AG09319 (cell line): ENCODE measurements at regions not wholly inside any gene's neighbourhood (a gene's known extent, or its start where the extent isn't known, plus 50 kb on each side); places are given as distances from the start of the nearest gene placed in this dataset.
A peak's percentile ranks its signal among the peaks of the same experiment; 100 is the strongest.

Source experiments
- DNase-seq: peaks from one replicate; pipeline ENCODE4 v3.0.0-alpha.2; 2010; ENCODE audit warnings: low read depth; ENCODE audit errors: extremely low read depth
- CTCF ChIP-seq: IDR thresholded peaks from 2 replicates; pipeline ENCODE4 v1.5.1; 2011; ENCODE audit warnings: low read depth, mild to moderate bottlenecking, inconsistent platforms, low read length, moderate library complexity

GRCh38 chr11:26790738-26791137, 68.9 kb upstream of the SLC5A12 start:
- DNase-seq: no peak
- no peak for TF ChIP-seq CTCF

GRCh38 chr11:26792941-26793340, 71.1 kb upstream of the SLC5A12 start:
- no peak for DNase-seq
- TF ChIP-seq CTCF: no peak

GRCh38 chr11:26793487-26793886, 71.6 kb upstream of the SLC5A12 start:
- no peak for DNase-seq
- TF ChIP-seq CTCF: no peak

- no peak for TF ChIP-seq CTCF
- no peak for DNase-seq
Measured at GRCh38 chr11:26801601-26802000, 79.7 kb upstream of the SLC5A12 start.

GRCh38 chr11:26805001-26805400, 83.1 kb upstream of the SLC5A12 start:
- TF ChIP-seq CTCF: no peak
- no peak for DNase-seq

- DNase-seq: no peak
- no peak for TF ChIP-seq CTCF
Measured at GRCh38 chr11:26806219-26806618, 84.4 kb upstream of the SLC5A12 start.

GRCh38 chr11:26820739-26821138, 98.9 kb upstream of the SLC5A12 start:
- peak; percentile 94 for DNase-seq
- no peak for TF ChIP-seq CTCF
